Lower leg skin (tissue), 4 donors: ENCODE measurements at regions not wholly inside any gene's neighbourhood (a gene's known extent, or its start where the extent isn't known, plus 50 kb on each side); places are given as distances from the start of the nearest gene placed in this dataset.

Source experiments
- DNase-seq, 2 donors: peaks; one replicate each; pipeline ENCODE4 v3.0.0-alpha.2; 2019; ENCODE audit warnings: low spot score in 2 of 2
- H3K4me3 ChIP-seq: fragments of 200-600 bp; sonication (generic); 2 replicates; pipeline ENCODE4 v1.5.1; 2017; ENCODE audit warnings: mild to moderate bottlenecking, low read depth; ENCODE audit not compliant: poor library complexity, severe bottlenecking
- POLR2A ChIP-seq, 2 donors: fragments of 450-650 bp; IDR thresholded peaks; one replicate each; pipeline ENCODE4 v1.6.1; 2016 to 2017; ENCODE audit warnings: antibody characterized with exemption in 2 of 2, mild to moderate bottlenecking in 1 of 2, moderate library complexity in 1 of 2
- WGBS, 2 donors: methylation state at CpG; one replicate each; pipeline ENCODE4 v1.1.5; 2018; 5-methylcytosine and 5-hydroxymethylcytosine counted together
- intact Hi-C: fragments of 100-400 bp; cut with DNase I; formaldehyde crosslinking; loops from one replicate; pipeline ENCODE4 v1.15.0; 2023; ENCODE audit warnings: low total_unique reads
- TF ChIP-seq, protein P1 (sequence below), 3 donors: fragments of 450-650 bp; IDR thresholded peaks; one replicate each; pipeline ENCODE4 v1.5.1; 2016; ENCODE audit warnings: antibody characterized with exemption in 3 of 3, mild to moderate bottlenecking in 3 of 3, moderate library complexity in 2 of 3

DNA sequence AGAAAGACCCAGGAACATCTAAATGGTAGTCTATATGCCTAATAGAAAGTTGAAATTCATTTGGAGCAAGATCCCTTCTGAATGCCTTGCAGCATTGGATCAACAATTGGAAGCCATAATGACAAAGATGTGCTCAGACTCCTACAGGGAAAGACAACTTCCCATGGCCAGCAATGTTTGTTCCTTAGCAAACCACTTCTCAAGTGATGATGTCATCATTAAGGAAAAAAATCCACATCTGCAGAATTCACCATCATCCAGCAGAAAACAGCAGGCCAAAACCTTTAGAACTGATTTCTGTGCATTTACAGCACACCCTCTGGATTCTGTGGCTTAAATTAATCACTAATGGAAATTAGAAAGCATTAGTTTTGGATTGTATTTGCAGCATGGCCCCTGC is 82.4 kb upstream of the ZIC3 start:
- TF ChIP-seq, protein P1, sequence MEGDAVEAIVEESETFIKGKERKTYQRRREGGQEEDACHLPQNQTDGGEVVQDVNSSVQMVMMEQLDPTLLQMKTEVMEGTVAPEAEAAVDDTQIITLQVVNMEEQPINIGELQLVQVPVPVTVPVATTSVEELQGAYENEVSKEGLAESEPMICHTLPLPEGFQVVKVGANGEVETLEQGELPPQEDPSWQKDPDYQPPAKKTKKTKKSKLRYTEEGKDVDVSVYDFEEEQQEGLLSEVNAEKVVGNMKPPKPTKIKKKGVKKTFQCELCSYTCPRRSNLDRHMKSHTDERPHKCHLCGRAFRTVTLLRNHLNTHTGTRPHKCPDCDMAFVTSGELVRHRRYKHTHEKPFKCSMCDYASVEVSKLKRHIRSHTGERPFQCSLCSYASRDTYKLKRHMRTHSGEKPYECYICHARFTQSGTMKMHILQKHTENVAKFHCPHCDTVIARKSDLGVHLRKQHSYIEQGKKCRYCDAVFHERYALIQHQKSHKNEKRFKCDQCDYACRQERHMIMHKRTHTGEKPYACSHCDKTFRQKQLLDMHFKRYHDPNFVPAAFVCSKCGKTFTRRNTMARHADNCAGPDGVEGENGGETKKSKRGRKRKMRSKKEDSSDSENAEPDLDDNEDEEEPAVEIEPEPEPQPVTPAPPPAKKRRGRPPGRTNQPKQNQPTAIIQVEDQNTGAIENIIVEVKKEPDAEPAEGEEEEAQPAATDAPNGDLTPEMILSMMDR (IDR thresholded peaks at IDR 0.05) = no peak
- TF ChIP-seq POLR2A (IDR thresholded peaks at IDR 0.05) = no peak
- intact Hi-C loops = no loop called here
- no peak overlapping the region for H3K4me3 ChIP-seq
- no peak for DNase-seq

DNA sequence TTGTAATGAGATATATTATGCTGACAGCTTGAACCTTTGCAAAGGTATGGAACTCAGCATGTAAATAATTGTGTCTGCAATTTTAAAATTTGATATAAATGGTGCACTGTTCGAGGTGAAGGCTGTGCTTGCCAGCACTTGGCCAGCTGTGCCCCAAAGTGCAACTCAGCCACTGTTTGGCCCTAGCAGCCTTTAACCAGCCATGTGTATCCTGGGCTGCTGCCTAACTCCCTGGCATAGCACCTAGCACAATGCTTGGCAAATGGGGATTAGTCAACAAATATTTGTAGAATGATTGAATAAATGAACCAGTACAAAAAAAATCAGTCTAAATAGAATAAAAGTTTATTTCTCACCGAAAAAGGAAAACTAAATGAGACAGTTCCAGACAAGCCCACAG is 83.8 kb upstream of the ZIC3 start:
- TF ChIP-seq, protein P1 (IDR thresholded peaks at IDR 0.05) = no peak
- TF ChIP-seq POLR2A (IDR thresholded peaks at IDR 0.05) = no peak
- WGBS, 2 donors = 50 to 66% methylated on average over 2 of the region's 2 CpGs
- intact Hi-C loops = no loop called here
- no peak for DNase-seq
- no peak overlapping the region for H3K4me3 ChIP-seq

GRCh38 chrX:137479386-137479785 is 86.5 kb upstream of the ZIC3 start:
- intact Hi-C loops = no loop called here
- no peak overlapping the region for H3K4me3 ChIP-seq
- no peak for DNase-seq
- TF ChIP-seq POLR2A (IDR thresholded peaks at IDR 0.05) = no peak
- TF ChIP-seq, protein P1 (IDR thresholded peaks at IDR 0.05) = no peak
- 9 to 13% methylated on average over 2 of the region's 2 CpGs for WGBS, 2 donors

DNA sequence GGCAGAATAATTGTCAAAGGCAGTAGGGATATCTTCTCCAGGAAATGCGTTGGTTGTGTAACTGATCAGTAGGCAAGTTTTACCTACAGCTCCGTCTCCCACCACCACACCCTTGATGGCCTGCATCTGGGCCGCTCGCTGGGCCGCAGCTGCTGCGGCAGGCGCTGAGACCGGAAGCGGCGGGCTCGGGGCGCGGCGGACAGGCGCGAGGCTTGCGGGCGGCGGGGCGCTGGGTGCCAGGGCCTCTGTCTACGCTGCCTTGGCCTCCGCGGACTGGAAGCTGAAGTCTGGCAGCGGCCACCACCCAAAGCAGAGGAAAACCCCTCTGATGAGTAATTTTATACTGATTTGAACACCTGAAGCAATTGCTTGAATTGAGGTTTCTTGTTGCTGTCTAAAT is 124.2 kb upstream of the ZIC3 start:
- intact Hi-C loops = no loop called here
- DNase-seq = no peak

GRCh38 chrX:137432609-137433008 is 133.3 kb upstream of the ZIC3 start:
- 7 to 8% methylated on average over 1 of the region's 1 CpG for WGBS, 2 donors
- DNase-seq = no peak
- no peak overlapping the region for H3K4me3 ChIP-seq
- intact Hi-C loops = no loop called here
- TF ChIP-seq, protein P1 (IDR thresholded peaks at IDR 0.05) = no peak
- TF ChIP-seq POLR2A (IDR thresholded peaks at IDR 0.05) = no peak

More for the DNA sequence above, 124.2 kb upstream of the ZIC3 start:
- H3K4me3 ChIP-seq = no peak overlapping the region
- 72 to 86% methylated on average over 2 to 24 of the region's 24 CpGs for WGBS, 2 donors
- TF ChIP-seq POLR2A (IDR thresholded peaks at IDR 0.05) = no peak
- TF ChIP-seq, protein P1 (IDR thresholded peaks at IDR 0.05) = no peak

- DNase-seq = no peak
- TF ChIP-seq POLR2A (IDR thresholded peaks at IDR 0.05) = no peak
- TF ChIP-seq, protein P1 (IDR thresholded peaks at IDR 0.05) = no peak
- WGBS, 2 donors = 58 to 59% methylated on average over 2 of the region's 2 CpGs
- intact Hi-C loops = no loop called here
- no peak overlapping the region for H3K4me3 ChIP-seq
Observed at GRCh38 chrX:137431693-137432488, 134.0 kb upstream of the ZIC3 start.
